ENCODE measurements at regions not wholly inside any gene's neighbourhood (a gene's known extent, or its start where the extent isn't known, plus 50 kb on each side); places are given as distances from the start of the nearest gene placed in this dataset.

DNA sequence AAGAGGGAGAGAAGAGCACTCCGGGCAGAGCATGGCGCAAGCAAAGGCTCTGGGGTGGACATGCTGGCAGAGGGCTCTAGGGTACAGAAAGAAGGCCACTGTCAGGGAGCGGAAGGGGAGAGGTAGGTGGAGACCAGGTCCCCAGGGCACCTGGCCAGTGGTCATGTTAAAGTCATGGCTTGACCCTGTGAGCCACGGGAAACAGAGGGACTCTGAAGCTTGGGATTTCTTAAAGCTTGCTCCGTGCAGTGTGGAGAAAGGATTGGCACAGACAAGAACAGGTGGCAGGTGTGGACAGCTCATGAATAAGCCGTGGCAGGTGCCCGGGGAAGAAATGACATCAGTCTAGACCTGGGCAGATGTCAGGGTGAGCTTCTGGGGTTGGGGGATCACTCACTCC is 413.8 kb downstream of the BCL11B start:
- H3K27ac ChIP-seq = no peak overlapping the region
- no peak for DNase-seq
- TF ChIP-seq, protein P1, sequence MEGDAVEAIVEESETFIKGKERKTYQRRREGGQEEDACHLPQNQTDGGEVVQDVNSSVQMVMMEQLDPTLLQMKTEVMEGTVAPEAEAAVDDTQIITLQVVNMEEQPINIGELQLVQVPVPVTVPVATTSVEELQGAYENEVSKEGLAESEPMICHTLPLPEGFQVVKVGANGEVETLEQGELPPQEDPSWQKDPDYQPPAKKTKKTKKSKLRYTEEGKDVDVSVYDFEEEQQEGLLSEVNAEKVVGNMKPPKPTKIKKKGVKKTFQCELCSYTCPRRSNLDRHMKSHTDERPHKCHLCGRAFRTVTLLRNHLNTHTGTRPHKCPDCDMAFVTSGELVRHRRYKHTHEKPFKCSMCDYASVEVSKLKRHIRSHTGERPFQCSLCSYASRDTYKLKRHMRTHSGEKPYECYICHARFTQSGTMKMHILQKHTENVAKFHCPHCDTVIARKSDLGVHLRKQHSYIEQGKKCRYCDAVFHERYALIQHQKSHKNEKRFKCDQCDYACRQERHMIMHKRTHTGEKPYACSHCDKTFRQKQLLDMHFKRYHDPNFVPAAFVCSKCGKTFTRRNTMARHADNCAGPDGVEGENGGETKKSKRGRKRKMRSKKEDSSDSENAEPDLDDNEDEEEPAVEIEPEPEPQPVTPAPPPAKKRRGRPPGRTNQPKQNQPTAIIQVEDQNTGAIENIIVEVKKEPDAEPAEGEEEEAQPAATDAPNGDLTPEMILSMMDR (IDR thresholded peaks at IDR 0.05; ENCODE audit: low read depth, low read length) = no peak
- H3K4me3 ChIP-seq (ENCODE audit: low read depth, low read length) = no peak overlapping the region
- H3K27me3 ChIP-seq (ENCODE audit: insufficient read depth, low read depth, severe bottlenecking) = peaks cover 65% of the 10 kb centered on the region
- no peaks in the 10 kb centered on the region for H3K36me3 ChIP-seq
- no peaks in the 10 kb centered on the region for H3K9me3 ChIP-seq (ENCODE audit: severe bottlenecking)

DNA sequence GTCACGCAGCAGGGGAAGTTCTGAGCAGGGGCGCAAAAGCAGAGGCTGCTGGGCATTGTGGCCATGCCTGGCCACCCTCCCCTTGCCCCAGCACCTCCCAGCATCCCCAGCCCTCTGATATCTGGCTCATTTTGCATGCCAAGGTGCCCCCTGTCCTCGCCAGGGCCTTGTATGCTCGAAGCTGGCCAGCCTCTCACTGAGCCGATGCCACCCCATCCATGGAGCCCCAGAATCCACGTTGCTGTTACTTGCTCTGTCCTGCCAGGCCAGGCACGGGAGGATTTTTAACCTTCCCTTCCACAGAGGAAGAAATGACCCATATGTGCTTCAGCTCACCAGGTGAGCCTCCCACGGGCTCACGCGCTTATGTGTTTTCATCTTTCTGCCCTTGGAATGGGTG is 413.4 kb downstream of the BCL11B start:
- TF ChIP-seq, protein P1 (IDR thresholded peaks at IDR 0.05; ENCODE audit: low read depth, low read length) = no peak
- no peak for DNase-seq
- H3K9me3 ChIP-seq (ENCODE audit: severe bottlenecking) = no peaks in the 10 kb centered on the region
- H3K4me3 ChIP-seq (ENCODE audit: low read depth, low read length) = no peak overlapping the region
- H3K27ac ChIP-seq = no peak overlapping the region
- peaks cover 63% of the 10 kb centered on the region for H3K27me3 ChIP-seq (ENCODE audit: insufficient read depth, low read depth, severe bottlenecking)
- no peaks in the 10 kb centered on the region for H3K36me3 ChIP-seq

DNA sequence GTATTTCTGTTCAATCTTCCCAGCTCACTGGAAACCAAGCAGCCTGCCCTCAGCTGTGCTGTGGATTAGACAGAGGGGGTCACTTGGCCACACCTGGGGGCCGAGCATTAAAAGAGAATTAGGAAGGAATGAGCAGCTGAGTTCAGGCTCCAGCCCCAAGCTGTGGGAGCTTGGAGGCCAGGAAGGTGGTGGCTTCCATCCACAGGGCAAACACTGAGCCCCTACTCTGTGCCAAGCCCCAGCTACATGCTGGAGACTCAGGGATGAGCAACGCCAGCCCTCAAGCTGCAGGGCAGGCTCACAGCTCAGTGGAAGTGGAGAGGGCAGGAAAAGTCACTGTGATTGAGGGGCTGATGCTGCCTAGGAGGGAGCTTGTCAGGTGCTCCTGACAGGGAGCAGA is 412.7 kb downstream of the BCL11B start:
- no peak overlapping the region for H3K27ac ChIP-seq
- H3K9me3 ChIP-seq (ENCODE audit: severe bottlenecking) = no peaks in the 10 kb centered on the region
- H3K4me3 ChIP-seq (ENCODE audit: low read depth, low read length) = no peak overlapping the region
- TF ChIP-seq, protein P1 (IDR thresholded peaks at IDR 0.05; ENCODE audit: low read depth, low read length) = no peak
- H3K27me3 ChIP-seq (ENCODE audit: insufficient read depth, low read depth, severe bottlenecking) = peaks cover 67% of the 10 kb centered on the region
- no peaks in the 10 kb centered on the region for H3K36me3 ChIP-seq
- no peak for DNase-seq

DNA sequence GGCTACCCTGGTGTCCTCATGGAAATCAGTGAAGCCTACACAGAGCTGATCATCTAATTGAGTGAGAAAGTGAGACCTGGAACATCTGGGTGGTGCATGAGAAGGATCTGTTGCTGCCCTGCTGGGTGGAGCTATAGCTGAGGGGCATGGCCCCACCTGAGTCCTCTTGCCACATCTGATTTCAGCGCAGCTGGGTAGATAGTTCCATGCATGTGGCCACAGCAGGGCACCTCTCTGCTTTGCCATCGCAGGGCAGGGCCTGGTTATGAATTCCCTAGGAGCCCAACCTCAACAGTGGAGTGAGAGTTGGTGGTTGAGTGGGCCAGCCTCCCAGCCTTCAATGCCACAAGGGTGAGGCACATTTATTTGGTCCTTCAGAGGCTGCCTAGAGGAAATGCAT is 407.8 kb downstream of the BCL11B start:
- Histone ChIP-seq H3K36me3 (no peaks in the 10 kb centered on the region), H3K4me3 (ENCODE audit: low read depth, low read length) (no peak overlapping the region), H3K27ac (no peak overlapping the region), H3K9me3 (ENCODE audit: severe bottlenecking) (no peaks in the 10 kb centered on the region), H3K27me3 (ENCODE audit: insufficient read depth, low read depth, severe bottlenecking) (peaks cover 80% of the 10 kb centered on the region)
- TF ChIP-seq, protein P1 (IDR thresholded peaks at IDR 0.05; ENCODE audit: low read depth, low read length) = no peak
- DNase-seq = no peak

DNA sequence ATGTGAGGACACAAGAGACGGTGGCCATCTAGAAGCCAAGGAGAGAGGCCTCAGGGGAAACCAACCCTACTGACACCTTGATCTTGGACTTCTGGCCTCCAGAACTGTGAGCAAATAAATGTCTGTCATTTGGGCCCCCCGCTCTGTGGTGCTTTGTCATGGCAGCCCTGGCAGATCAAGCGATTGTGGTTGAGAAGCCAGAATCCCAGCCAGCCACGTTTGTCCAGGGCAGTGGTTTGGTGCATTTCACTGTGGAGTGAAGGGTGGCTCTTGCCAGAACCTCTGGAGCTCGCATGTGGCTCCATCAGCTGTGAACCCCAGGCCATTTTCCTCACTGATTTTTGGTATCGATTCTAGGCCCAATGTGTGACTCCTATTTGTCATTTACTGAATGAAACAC is 404.9 kb downstream of the BCL11B start:
- Histone ChIP-seq H3K9me3 (ENCODE audit: severe bottlenecking) (no peaks in the 10 kb centered on the region), H3K27ac (no peak overlapping the region), H3K4me3 (ENCODE audit: low read depth, low read length) (no peak overlapping the region), H3K36me3 (no peaks in the 10 kb centered on the region), H3K27me3 (ENCODE audit: insufficient read depth, low read depth, severe bottlenecking) (peaks cover 80% of the 10 kb centered on the region)
- no peak for DNase-seq
- TF ChIP-seq, protein P1 (IDR thresholded peaks at IDR 0.05; ENCODE audit: low read depth, low read length) = no peak

DNA sequence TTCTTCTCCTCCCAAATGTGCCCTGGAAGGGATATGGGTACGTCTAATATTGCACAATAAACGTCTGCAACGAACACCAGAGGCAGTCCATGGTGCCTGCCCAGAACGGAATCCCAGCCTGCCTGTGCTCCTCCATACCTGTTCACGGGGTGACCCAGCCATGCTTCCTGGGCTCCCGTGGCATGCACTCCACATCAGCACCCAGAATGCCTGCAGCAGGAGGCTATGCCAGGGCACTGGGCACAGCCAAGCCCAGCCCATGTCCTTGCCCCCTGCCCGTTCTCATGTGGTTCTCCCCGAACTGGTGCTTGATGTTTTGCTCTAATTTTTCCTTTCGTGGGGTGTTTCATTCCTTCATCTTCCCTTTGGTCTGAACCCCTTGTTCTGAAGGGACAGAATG is 404.3 kb downstream of the BCL11B start:
- TF ChIP-seq, protein P1 (IDR thresholded peaks at IDR 0.05; ENCODE audit: low read depth, low read length) = no peak
- DNase-seq = no peak
- Histone ChIP-seq H3K4me3 (ENCODE audit: low read depth, low read length) (no peak overlapping the region), H3K9me3 (ENCODE audit: severe bottlenecking) (no peaks in the 10 kb centered on the region), H3K27me3 (ENCODE audit: insufficient read depth, low read depth, severe bottlenecking) (peaks cover 79% of the 10 kb centered on the region), H3K36me3 (no peaks in the 10 kb centered on the region), H3K27ac (no peak overlapping the region)
